ENCODE measurements at regions not wholly inside any gene's neighbourhood (a gene's known extent, or its start where the extent isn't known, plus 50 kb on each side); places are given as distances from the start of the nearest gene placed in this dataset.

DNA sequence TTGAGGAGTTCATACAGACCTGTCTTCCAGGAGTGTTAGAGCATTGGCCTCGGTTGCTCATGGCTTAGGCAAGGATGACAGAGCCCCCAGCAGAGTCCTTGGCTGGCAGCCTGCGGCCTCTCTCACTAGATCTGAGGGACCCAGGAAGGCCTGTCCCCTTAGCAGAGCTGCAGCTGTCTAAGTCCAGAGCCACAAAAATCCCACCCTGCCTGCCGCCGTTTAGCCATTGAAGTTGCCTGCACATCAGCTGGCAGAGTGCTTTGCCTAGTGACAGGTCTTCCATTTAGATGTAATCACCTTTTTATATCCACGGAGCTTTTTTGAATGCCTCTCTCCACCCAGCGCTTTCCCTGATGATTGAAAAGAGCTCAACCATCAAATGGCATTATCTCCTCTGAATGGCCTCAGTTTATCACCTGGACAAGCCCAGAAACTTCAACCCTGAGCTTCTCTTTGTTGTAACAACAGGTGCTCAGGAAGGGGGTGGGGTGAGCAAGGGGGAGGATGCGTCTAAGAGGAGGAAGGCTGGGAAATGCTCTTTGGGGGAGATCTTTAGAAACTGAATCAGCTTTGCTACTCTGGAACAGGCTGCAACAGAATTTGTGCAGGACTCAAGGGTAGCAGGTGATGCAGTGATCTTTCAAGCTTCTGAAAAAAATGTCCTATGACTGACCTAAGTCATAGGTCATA lies 71.9 kb downstream of the TNP1 start:
- TF ChIP-seq, protein P1, sequence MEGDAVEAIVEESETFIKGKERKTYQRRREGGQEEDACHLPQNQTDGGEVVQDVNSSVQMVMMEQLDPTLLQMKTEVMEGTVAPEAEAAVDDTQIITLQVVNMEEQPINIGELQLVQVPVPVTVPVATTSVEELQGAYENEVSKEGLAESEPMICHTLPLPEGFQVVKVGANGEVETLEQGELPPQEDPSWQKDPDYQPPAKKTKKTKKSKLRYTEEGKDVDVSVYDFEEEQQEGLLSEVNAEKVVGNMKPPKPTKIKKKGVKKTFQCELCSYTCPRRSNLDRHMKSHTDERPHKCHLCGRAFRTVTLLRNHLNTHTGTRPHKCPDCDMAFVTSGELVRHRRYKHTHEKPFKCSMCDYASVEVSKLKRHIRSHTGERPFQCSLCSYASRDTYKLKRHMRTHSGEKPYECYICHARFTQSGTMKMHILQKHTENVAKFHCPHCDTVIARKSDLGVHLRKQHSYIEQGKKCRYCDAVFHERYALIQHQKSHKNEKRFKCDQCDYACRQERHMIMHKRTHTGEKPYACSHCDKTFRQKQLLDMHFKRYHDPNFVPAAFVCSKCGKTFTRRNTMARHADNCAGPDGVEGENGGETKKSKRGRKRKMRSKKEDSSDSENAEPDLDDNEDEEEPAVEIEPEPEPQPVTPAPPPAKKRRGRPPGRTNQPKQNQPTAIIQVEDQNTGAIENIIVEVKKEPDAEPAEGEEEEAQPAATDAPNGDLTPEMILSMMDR (conservative IDR thresholded peaks at IDR 0.05) = no peak
- no peak for TF ChIP-seq ZFX (IDR thresholded peaks at IDR 0.05)
- no peak overlapping the region for H3K27ac ChIP-seq

DNA sequence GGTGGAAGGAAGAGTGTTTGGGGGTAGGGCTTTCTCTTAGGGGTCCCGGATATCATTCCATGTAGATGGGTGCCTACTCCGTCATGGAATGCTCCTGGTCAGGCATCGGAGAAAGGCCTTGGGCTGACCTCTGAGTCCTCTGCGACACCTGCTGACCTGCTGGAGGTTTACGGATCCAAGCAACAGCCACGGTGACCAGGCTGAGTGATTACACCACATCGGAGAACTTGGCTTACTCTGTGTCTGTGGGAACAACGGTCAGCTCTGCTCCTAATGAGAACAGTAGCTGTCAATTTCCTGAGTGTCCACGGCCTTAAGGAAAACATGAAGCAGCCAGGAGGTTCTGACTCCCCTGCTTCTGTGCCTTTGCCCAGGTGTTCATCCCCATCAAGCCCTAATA lies 73.2 kb downstream of the TNP1 start:
- TF ChIP-seq, protein P1 (conservative IDR thresholded peaks at IDR 0.05) = no peak
- no peak for TF ChIP-seq ZFX (IDR thresholded peaks at IDR 0.05)
- no peak overlapping the region for H3K27ac ChIP-seq

DNA sequence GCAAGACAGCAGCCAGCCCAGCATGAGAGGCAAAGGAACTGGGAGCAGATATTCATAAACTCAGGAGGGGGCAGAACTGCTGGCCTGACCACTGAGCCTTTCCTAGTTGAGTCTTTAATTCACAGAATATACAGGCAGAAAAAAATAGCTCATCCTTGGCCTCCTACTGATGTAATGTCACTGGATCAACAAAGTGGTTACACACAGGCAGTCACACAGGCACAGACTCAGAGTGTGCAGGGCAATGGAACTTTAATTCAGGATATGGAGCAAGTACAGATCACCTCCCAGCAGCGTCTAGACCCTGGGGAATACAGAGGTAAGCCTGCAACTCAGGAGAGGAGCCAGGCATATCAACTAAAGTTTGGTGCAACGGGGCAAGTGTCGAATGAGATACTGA lies 75.4 kb downstream of the TNP1 start:
- TF ChIP-seq, protein P1 (conservative IDR thresholded peaks at IDR 0.05) = no peak
- TF ChIP-seq ZFX (IDR thresholded peaks at IDR 0.05) = no peak
- no peak overlapping the region for H3K27ac ChIP-seq

DNA sequence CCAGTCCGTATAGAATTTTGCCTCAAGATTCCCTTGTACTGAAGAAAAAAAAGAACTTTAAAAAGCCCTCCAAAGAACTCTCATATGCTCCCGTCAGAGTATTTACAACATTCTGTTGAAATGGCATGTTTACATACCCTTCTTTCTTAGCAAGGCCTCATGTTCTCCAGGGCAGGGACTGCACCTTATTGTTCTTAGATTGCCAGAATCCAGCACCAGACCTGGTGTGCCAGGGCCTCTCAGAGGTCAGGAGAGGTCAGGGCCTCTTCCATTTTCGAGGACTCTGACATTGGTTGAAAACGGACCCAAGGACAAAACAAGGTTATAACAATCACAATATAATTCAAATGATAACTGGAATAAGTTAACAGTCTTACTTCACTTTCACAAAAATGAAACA lies 78.2 kb downstream of the TNP1 start:
- no peak overlapping the region for H3K27ac ChIP-seq
- TF ChIP-seq ZFX (IDR thresholded peaks at IDR 0.05) = no peak
- TF ChIP-seq, protein P1 (conservative IDR thresholded peaks at IDR 0.05) = no peak

DNA sequence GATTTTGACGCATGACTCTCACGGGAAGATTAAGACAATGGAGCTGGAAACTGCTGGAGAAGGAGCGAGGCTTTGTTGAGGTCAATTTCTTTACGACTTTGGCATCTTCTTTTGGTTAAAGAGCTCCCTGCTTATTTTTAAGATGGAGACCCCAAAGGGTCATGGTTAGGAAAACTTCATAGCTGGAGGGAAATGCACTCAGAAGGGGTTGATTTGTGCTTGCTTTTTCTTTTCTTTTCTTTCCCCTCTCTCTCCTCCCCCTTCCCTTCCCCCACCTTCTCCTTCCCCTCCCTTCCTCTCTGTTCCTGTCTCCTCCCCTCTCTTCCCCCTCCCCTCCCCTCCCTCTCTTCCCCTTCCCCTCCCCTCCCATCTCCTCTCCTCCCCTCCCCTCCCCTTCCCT lies 79.0 kb downstream of the TNP1 start:
- TF ChIP-seq, protein P1 (conservative IDR thresholded peaks at IDR 0.05) = no peak
- no peak for TF ChIP-seq ZFX (IDR thresholded peaks at IDR 0.05)
- no peak overlapping the region for H3K27ac ChIP-seq

DNA sequence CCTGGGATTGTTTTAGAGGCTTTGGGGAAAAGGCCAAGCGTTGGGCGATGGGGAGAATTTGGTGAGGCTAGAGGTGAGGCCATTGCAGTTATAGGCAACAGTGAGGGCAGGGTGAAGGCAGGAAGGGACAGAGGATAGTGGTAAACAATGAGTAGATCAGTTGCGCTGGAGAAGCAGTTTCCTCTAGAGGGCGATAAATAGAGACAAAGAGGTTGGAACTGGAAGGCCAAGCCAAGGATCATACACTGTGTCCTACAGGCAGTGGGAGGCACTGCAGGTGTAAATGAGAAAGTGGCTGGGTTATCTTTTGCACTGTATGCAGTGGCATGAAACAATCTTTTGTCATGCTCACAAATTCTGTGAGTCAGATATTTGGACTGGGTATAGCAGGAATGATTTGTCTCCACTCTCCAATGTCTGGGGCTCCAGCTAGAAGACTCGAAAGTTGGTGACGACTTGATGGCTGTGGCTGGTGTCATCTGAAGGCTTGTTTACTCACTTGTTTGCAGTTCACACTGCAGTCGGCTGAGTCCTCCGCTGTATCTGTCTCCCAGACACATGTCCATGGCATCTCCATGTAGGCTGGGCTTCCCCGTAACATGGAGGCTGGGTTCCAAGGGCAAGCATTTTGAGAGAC lies 82.1 kb downstream of the TNP1 start:
- no peak overlapping the region for H3K27ac ChIP-seq
- TF ChIP-seq, protein P1 (conservative IDR thresholded peaks at IDR 0.05) = peak; percentile 91
- no peak for TF ChIP-seq ZFX (IDR thresholded peaks at IDR 0.05)

DNA sequence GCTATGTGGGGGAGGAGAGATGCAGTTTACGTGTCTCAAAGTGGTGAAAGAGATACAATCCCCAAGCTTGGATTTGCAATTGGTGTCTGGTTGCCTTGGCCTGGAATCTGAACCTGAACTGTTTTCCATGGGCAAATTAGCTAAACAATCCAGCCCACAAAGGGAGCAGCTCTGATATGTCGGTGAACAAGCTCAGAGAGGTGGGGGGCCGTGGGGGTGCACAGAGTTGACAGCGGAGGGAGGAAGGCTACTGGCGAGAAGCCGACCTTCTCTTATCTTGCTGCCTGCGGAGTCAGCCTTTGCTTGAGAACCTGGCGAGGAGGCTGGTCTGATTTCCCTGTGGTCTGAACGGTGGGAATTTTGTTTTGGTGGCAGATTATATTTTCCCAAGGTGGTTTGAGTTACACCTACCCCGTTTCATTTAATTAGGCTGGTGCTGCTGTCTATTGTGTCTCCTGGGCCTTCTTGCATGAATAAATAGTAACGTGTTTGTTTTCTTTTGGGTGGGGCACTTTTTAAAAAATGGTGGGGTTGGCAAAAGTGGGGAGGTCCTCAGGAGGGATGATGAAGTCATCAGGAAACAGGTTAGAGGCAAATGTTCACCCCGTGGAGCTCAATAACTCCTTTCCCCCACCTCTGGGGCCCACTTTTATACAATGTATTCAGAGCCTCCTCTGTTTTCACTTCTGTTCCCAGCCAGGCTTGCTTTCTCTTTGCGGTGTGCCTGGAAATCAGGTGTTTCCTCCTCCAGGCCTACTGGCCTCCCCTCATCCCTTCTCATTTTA lies 80.9 kb upstream of the IGFBP5 start:
- TF ChIP-seq, protein P1 (conservative IDR thresholded peaks at IDR 0.05) = no peak
- TF ChIP-seq ZFX (IDR thresholded peaks at IDR 0.05) = no peak
- H3K27ac ChIP-seq = no peak overlapping the region

Measured in C4-2B (cell line).